AG09319 (cell line): ENCODE measurements at regions not wholly inside any gene's neighbourhood (a gene's known extent, or its start where the extent isn't known, plus 50 kb on each side); places are given as distances from the start of the nearest gene placed in this dataset.

Source experiments
- DNase-seq: peaks from one replicate; pipeline ENCODE4 v3.0.0-alpha.2; 2010; ENCODE audit warnings: low read depth; ENCODE audit errors: extremely low read depth
- CTCF ChIP-seq: IDR thresholded peaks from 2 replicates; pipeline ENCODE4 v1.5.1; 2011; ENCODE audit warnings: low read depth, mild to moderate bottlenecking, inconsistent platforms, low read length, moderate library complexity

GRCh38 chr6:80942911-80943310 lies 809.6 kb downstream of the TENT5A start:
- no peak for TF ChIP-seq CTCF
- DNase-seq, result no peak

- no peak for DNase-seq
- no peak for TF ChIP-seq CTCF
These were observed 811.5 kb downstream of the TENT5A start for GRCh38 chr6:80940976-80941375.

- TF ChIP-seq CTCF, result no peak
- no peak for DNase-seq
These were observed 811.9 kb downstream of the TENT5A start for GRCh38 chr6:80940571-80940970.

- DNase-seq, result no peak
- no peak for TF ChIP-seq CTCF
These were observed 812.6 kb downstream of the TENT5A start for GRCh38 chr6:80939898-80940297.

- no peak for TF ChIP-seq CTCF
- no peak for DNase-seq
These were observed 813.0 kb downstream of the TENT5A start for GRCh38 chr6:80939480-80939879.

GRCh38 chr6:80938131-80938530 lies 814.4 kb downstream of the TENT5A start:
- TF ChIP-seq CTCF, result no peak
- no peak for DNase-seq

GRCh38 chr6:80932359-80932758 lies 820.1 kb downstream of the TENT5A start:
- TF ChIP-seq CTCF, result no peak
- DNase-seq, result no peak

GRCh38 chr6:80930376-80930775 lies 822.1 kb downstream of the TENT5A start:
- TF ChIP-seq CTCF, result no peak
- no peak for DNase-seq
